CD8-positive, alpha-beta memory T cell (primary cell): ENCODE measurements at regions not wholly inside any gene's neighbourhood (a gene's known extent, or its start where the extent isn't known, plus 50 kb on each side); places are given as distances from the start of the nearest gene placed in this dataset.

ENCODE experiments used
- CTCF ChIA-PET: fragments of 350-600 bp; sonication (Branson Sonifier 250); formaldehyde crosslinking; loops from one replicate; lab custom pipeline; 2021; ENCODE audit warnings: antibody characterized with exemption; lab: Charles Lee
- POLR2A ChIA-PET: fragments of 350-600 bp; sonication (Branson Sonifier 250); formaldehyde crosslinking; loops from one replicate; lab custom pipeline; 2021; ENCODE audit warnings: antibody characterized with exemption; lab: Charles Lee
- DNase-seq, 5 donors: peaks; one replicate each; pipeline versions ENCODE4 v3.0.0 to v3.0.0-alpha.2; 2020 to 2022; ENCODE audit warnings: mixed read lengths in 1 of 5
- H3K27ac ChIP-seq: one replicate; pipeline ENCODE4 v1.7.0; 2013; ENCODE audit warnings: low read depth, mild to moderate bottlenecking, low read length, moderate library complexity
- H3K27me3 ChIP-seq: 2 replicates; pipeline ENCODE4 v1.7.0; 2013; ENCODE audit warnings: low read length, mild to moderate bottlenecking; ENCODE audit not compliant: insufficient read depth, poor library complexity, severe bottlenecking
- H3K36me3 ChIP-seq: 2 replicates; pipeline ENCODE4 v1.7.0; 2013; ENCODE audit warnings: mild to moderate bottlenecking, low read length, moderate library complexity; ENCODE audit not compliant: insufficient read depth
- H3K4me1 ChIP-seq: 2 replicates; pipeline ENCODE4 v1.7.0; 2013; ENCODE audit warnings: mild to moderate bottlenecking, low read length, moderate library complexity; ENCODE audit not compliant: insufficient read depth
- H3K4me3 ChIP-seq: 2 replicates; pipeline ENCODE4 v1.7.0; 2013; ENCODE audit warnings: mild to moderate bottlenecking, low read length
- H3K9me3 ChIP-seq: 2 replicates; pipeline ENCODE4 v1.7.0; 2013; ENCODE audit warnings: mild to moderate bottlenecking, low read length
- H3K27ac Mint-ChIP-seq, 8 donors: one replicate each; pipeline ENCODE4 v1.8.0; 2020 to 2021; ENCODE audit warnings: mixed read lengths in 8 of 8, mild to moderate bottlenecking in 6 of 8, inconsistent platforms in 3 of 8, moderate library complexity in 3 of 8
- H3K27me3 Mint-ChIP-seq, 2 donors: one replicate each; pipeline ENCODE4 v1.8.0; 2020 to 2021; ENCODE audit warnings: mixed read lengths in 2 of 2, mild to moderate bottlenecking in 1 of 2, moderate library complexity in 1 of 2
- H3K36me3 Mint-ChIP-seq, 3 donors: one replicate each; pipeline ENCODE4 v1.8.0; 2020 to 2021; ENCODE audit warnings: mixed read lengths in 3 of 3, inconsistent platforms in 1 of 3, mild to moderate bottlenecking in 1 of 3
- H3K4me1 Mint-ChIP-seq, 3 donors: one replicate each; pipeline ENCODE4 v1.8.0; 2020 to 2021; ENCODE audit warnings: mixed read lengths in 3 of 3, inconsistent platforms in 1 of 3, mild to moderate bottlenecking in 1 of 3
- H3K4me3 Mint-ChIP-seq, 7 donors: one replicate each; pipeline ENCODE4 v1.8.0; 2020 to 2021; ENCODE audit warnings: mixed read lengths in 7 of 7, mild to moderate bottlenecking in 6 of 7, moderate library complexity in 4 of 7, inconsistent platforms in 2 of 7
- H3K9me3 Mint-ChIP-seq, 5 donors: one replicate each; pipeline ENCODE4 v1.8.0; 2020 to 2022; ENCODE audit warnings: mixed read lengths in 5 of 5, mild to moderate bottlenecking in 3 of 5, moderate library complexity in 2 of 5, inconsistent platforms in 1 of 5

- Histone ChIP-seq H3K4me3 (no peak overlapping the region), H3K36me3 (no peaks in the 10 kb centered on the region), H3K27me3 (no peaks in the 10 kb centered on the region), H3K4me1 (no peaks in the 10 kb centered on the region), H3K9me3 (no peaks in the 10 kb centered on the region), H3K27ac (no peak overlapping the region)
- Mint-ChIP-seq H3K9me3 (peaks cover 4 to 27% (median 14%) of the 10 kb centered on the region in 5 donors), H3K4me1 (no peaks in the 10 kb centered on the region), H3K27me3 (no peaks in the 10 kb centered on the region), H3K27ac (no peak overlapping the region), H3K4me3 (no peak overlapping the region), H3K36me3 (no peaks in the 10 kb centered on the region)
- no peak for DNase-seq
- CTCF ChIA-PET = no interaction called here
- POLR2A ChIA-PET = no interaction called here
Measured at GRCh38 chr7:81430150-81430549, 339.7 kb downstream of the HGF start.

- no peak overlapping the region for H3K4me3 Mint-ChIP-seq
- no peak overlapping the region for H3K27ac ChIP-seq
- H3K27me3 Mint-ChIP-seq = no peaks in the 10 kb centered on the region
- CTCF ChIA-PET = no interaction called here
- no peak overlapping the region for H3K4me3 ChIP-seq
- no peaks in the 10 kb centered on the region for H3K4me1 ChIP-seq
- POLR2A ChIA-PET = no interaction called here
- no peaks in the 10 kb centered on the region for H3K4me1 Mint-ChIP-seq
- DNase-seq = no peak
- no peaks in the 10 kb centered on the region for H3K27me3 ChIP-seq
- H3K36me3 ChIP-seq = no peaks in the 10 kb centered on the region
- no peak overlapping the region for H3K27ac Mint-ChIP-seq
- no peaks in the 10 kb centered on the region for H3K36me3 Mint-ChIP-seq
- peaks cover 4 to 27% (median 15%) of the 10 kb centered on the region in 5 donors for H3K9me3 Mint-ChIP-seq
- H3K9me3 ChIP-seq = no peaks in the 10 kb centered on the region
Measured at GRCh38 chr7:81427461-81427860, 342.4 kb downstream of the HGF start.

- Histone ChIP-seq H3K9me3 (no peaks in the 10 kb centered on the region), H3K27me3 (no peaks in the 10 kb centered on the region), H3K4me3 (no peak overlapping the region), H3K27ac (no peak overlapping the region), H3K4me1 (no peaks in the 10 kb centered on the region), H3K36me3 (no peaks in the 10 kb centered on the region)
- Mint-ChIP-seq H3K4me1 (no peaks in the 10 kb centered on the region), H3K27me3 (no peaks in the 10 kb centered on the region), H3K36me3 (no peaks in the 10 kb centered on the region), H3K4me3 (no peak overlapping the region), H3K27ac (no peak overlapping the region), H3K9me3 (peaks cover 8 to 23% (median 9%) of the 10 kb centered on the region in 5 donors)
- DNase-seq = no peak
- CTCF ChIA-PET = no interaction called here
- POLR2A ChIA-PET = no interaction called here
Measured at GRCh38 chr7:81420526-81421226, 349.2 kb downstream of the HGF start.

GRCh38 chr7:81419731-81420130 is 350.1 kb downstream of the HGF start:
- H3K4me3 Mint-ChIP-seq = no peak overlapping the region
- CTCF ChIA-PET = no interaction called here

GRCh38 chr7:81416659-81417058 is 353.2 kb downstream of the HGF start:
- Histone ChIP-seq H3K27me3 (no peaks in the 10 kb centered on the region), H3K4me3 (no peak overlapping the region), H3K36me3 (no peaks in the 10 kb centered on the region), H3K4me1 (no peaks in the 10 kb centered on the region), H3K9me3 (no peaks in the 10 kb centered on the region), H3K27ac (no peak overlapping the region)
- ChIA-PET POLR2A (no interaction called here), CTCF (no interaction called here)
- no peaks in the 10 kb centered on the region for H3K27me3 Mint-ChIP-seq
- no peak for DNase-seq
- H3K4me3 Mint-ChIP-seq = no peak overlapping the region
- H3K9me3 Mint-ChIP-seq = peaks cover 5 to 26% (median 9%) of the 10 kb centered on the region in 5 donors
- no peaks in the 10 kb centered on the region for H3K4me1 Mint-ChIP-seq
- no peaks in the 10 kb centered on the region for H3K36me3 Mint-ChIP-seq
- no peak overlapping the region for H3K27ac Mint-ChIP-seq

More at GRCh38 chr7:81419731-81420130, 350.1 kb downstream of the HGF start:
- peaks cover 5 to 16% (median 8%) of the 10 kb centered on the region in 5 donors for H3K9me3 Mint-ChIP-seq
- H3K27me3 ChIP-seq = no peaks in the 10 kb centered on the region
- DNase-seq = no peak
- H3K4me1 Mint-ChIP-seq = no peaks in the 10 kb centered on the region
- H3K36me3 ChIP-seq = no peaks in the 10 kb centered on the region
- no peak overlapping the region for H3K4me3 ChIP-seq
- POLR2A ChIA-PET = no interaction called here
- H3K27me3 Mint-ChIP-seq = no peaks in the 10 kb centered on the region
- H3K9me3 ChIP-seq = no peaks in the 10 kb centered on the region
- no peaks in the 10 kb centered on the region for H3K36me3 Mint-ChIP-seq
- no peak overlapping the region for H3K27ac Mint-ChIP-seq
- H3K4me1 ChIP-seq = no peaks in the 10 kb centered on the region
- no peak overlapping the region for H3K27ac ChIP-seq

GRCh38 chr7:81415181-81415580 is 354.7 kb downstream of the HGF start:
- H3K9me3 Mint-ChIP-seq = peaks cover 7 to 26% (median 9%) of the 10 kb centered on the region in 5 donors
- no peaks in the 10 kb centered on the region for H3K27me3 Mint-ChIP-seq
- CTCF ChIA-PET = no interaction called here
- Histone ChIP-seq H3K36me3 (no peaks in the 10 kb centered on the region), H3K27me3 (no peaks in the 10 kb centered on the region), H3K27ac (no peak overlapping the region), H3K9me3 (no peaks in the 10 kb centered on the region), H3K4me3 (no peak overlapping the region), H3K4me1 (no peaks in the 10 kb centered on the region)
- no peak overlapping the region for H3K4me3 Mint-ChIP-seq
- no peak for DNase-seq
- no peaks in the 10 kb centered on the region for H3K36me3 Mint-ChIP-seq
- no peak overlapping the region for H3K27ac Mint-ChIP-seq
- POLR2A ChIA-PET = no interaction called here
- H3K4me1 Mint-ChIP-seq = no peaks in the 10 kb centered on the region

- no peaks in the 10 kb centered on the region for H3K9me3 ChIP-seq
- POLR2A ChIA-PET = no interaction called here
Measured at GRCh38 chr7:81414411-81414810, 355.4 kb downstream of the HGF start.

GRCh38 chr7:81410471-81411117 is 359.3 kb downstream of the HGF start:
- no peaks in the 10 kb centered on the region for H3K27me3 ChIP-seq
- H3K4me1 Mint-ChIP-seq = no peaks in the 10 kb centered on the region
- H3K36me3 Mint-ChIP-seq = no peaks in the 10 kb centered on the region
- peaks cover 0 to 28% (median 7%) of the 10 kb centered on the region in 5 donors for H3K9me3 Mint-ChIP-seq
- ChIA-PET POLR2A (no interaction called here), CTCF (no interaction called here)
- no peak overlapping the region for H3K4me3 Mint-ChIP-seq
- H3K27ac Mint-ChIP-seq = no peak overlapping the region
- DNase-seq = no peak
- no peak overlapping the region for H3K4me3 ChIP-seq
- no peaks in the 10 kb centered on the region for H3K4me1 ChIP-seq
- H3K36me3 ChIP-seq = no peaks in the 10 kb centered on the region
- no peaks in the 10 kb centered on the region for H3K9me3 ChIP-seq
- no peak overlapping the region for H3K27ac ChIP-seq
- no peaks in the 10 kb centered on the region for H3K27me3 Mint-ChIP-seq

More at GRCh38 chr7:81414411-81414810, 355.4 kb downstream of the HGF start:
- Histone ChIP-seq H3K36me3 (no peaks in the 10 kb centered on the region), H3K4me3 (no peak overlapping the region), H3K4me1 (no peaks in the 10 kb centered on the region), H3K27me3 (no peaks in the 10 kb centered on the region), H3K27ac (no peak overlapping the region)
- H3K27me3 Mint-ChIP-seq = no peaks in the 10 kb centered on the region
- H3K4me1 Mint-ChIP-seq = no peaks in the 10 kb centered on the region
- CTCF ChIA-PET = no interaction called here
- H3K36me3 Mint-ChIP-seq = no peaks in the 10 kb centered on the region
- no peak overlapping the region for H3K27ac Mint-ChIP-seq
- no peak overlapping the region for H3K4me3 Mint-ChIP-seq
- no peak for DNase-seq
- peaks cover 5 to 31% (median 9%) of the 10 kb centered on the region in 5 donors for H3K9me3 Mint-ChIP-seq
